ENCODE measurements at regions not wholly inside any gene's neighbourhood (a gene's known extent, or its start where the extent isn't known, plus 50 kb on each side); places are given as distances from the start of the nearest gene placed in this dataset.
"Not testable (repeated sequence)": the region's sequence is repeated elsewhere in the genome, so short reads cannot be mapped to it uniquely, and the experiment has no call there.

GRCh38 chr4:66574145-66574978, 904.1 kb upstream of the EPHA5 start:
- no peaks in the 10 kb centered on the region for H3K9me3 ChIP-seq (ENCODE audit: control insufficient read depth, low read length, poor library complexity, severe bottlenecking)
- Mint-ChIP-seq H3K27me3 (no peaks in the 10 kb centered on the region), H3K27ac (no peak overlapping the region), H3K4me1 (no peaks in the 10 kb centered on the region), H3K36me3 (ENCODE audit: low read depth) (no peaks in the 10 kb centered on the region), H3K4me3 (no peak overlapping the region)
- DNase-seq (no peak), ATAC-seq (no peak)

- no peaks in the 10 kb centered on the region for H3K27me3 Mint-ChIP-seq
- no peak overlapping the region for H3K4me3 Mint-ChIP-seq
- DNase-seq, result no peak
- no peak overlapping the region for H3K27ac Mint-ChIP-seq
- no peaks in the 10 kb centered on the region for H3K4me1 Mint-ChIP-seq
- H3K36me3 Mint-ChIP-seq (ENCODE audit: low read depth), result no peaks in the 10 kb centered on the region
- ATAC-seq, result no peak
- H3K9me3 ChIP-seq (ENCODE audit: control insufficient read depth, low read length, poor library complexity, severe bottlenecking), result no peaks in the 10 kb centered on the region
These were observed 902.7 kb upstream of the EPHA5 start for GRCh38 chr4:66572949-66573348.

- no peaks in the 10 kb centered on the region for H3K27me3 Mint-ChIP-seq
- H3K27ac Mint-ChIP-seq, result no peak overlapping the region
- no peaks in the 10 kb centered on the region for H3K36me3 Mint-ChIP-seq (ENCODE audit: low read depth)
- DNase-seq, result no peak
- no peaks in the 10 kb centered on the region for H3K9me3 ChIP-seq (ENCODE audit: control insufficient read depth, low read length, poor library complexity, severe bottlenecking)
- no peak for ATAC-seq
- H3K4me1 Mint-ChIP-seq, result no peaks in the 10 kb centered on the region
- no peak overlapping the region for H3K4me3 Mint-ChIP-seq
These were observed 900.9 kb upstream of the EPHA5 start for GRCh38 chr4:66571145-66571695.

- Mint-ChIP-seq H3K36me3 (ENCODE audit: low read depth) (no peaks in the 10 kb centered on the region), H3K4me3 (no peak overlapping the region), H3K27ac (no peak overlapping the region), H3K27me3 (no peaks in the 10 kb centered on the region), H3K4me1 (no peaks in the 10 kb centered on the region)
- H3K9me3 ChIP-seq (ENCODE audit: control insufficient read depth, low read length, poor library complexity, severe bottlenecking), result no peaks in the 10 kb centered on the region
- no peak for DNase-seq
- ATAC-seq, result no peak
These were observed 898.9 kb upstream of the EPHA5 start for GRCh38 chr4:66569228-66569627.

- H3K27ac Mint-ChIP-seq, result no peak overlapping the region
- H3K4me3 Mint-ChIP-seq, result no peak overlapping the region
- no peaks in the 10 kb centered on the region for H3K36me3 Mint-ChIP-seq (ENCODE audit: low read depth)
- H3K4me1 Mint-ChIP-seq, result no peaks in the 10 kb centered on the region
- DNase-seq (no peak), ATAC-seq (no peak)
- H3K9me3 ChIP-seq (ENCODE audit: control insufficient read depth, low read length, poor library complexity, severe bottlenecking), result no peaks in the 10 kb centered on the region
- H3K27me3 Mint-ChIP-seq, result no peaks in the 10 kb centered on the region
These were observed 898.1 kb upstream of the EPHA5 start for GRCh38 chr4:66568431-66568830.

- H3K9me3 ChIP-seq (ENCODE audit: control insufficient read depth, low read length, poor library complexity, severe bottlenecking), result no peaks in the 10 kb centered on the region
- H3K4me1 Mint-ChIP-seq, result no peaks in the 10 kb centered on the region
- H3K27me3 Mint-ChIP-seq, result no peaks in the 10 kb centered on the region
- no peaks in the 10 kb centered on the region for H3K36me3 Mint-ChIP-seq (ENCODE audit: low read depth)
- H3K27ac Mint-ChIP-seq, result no peak overlapping the region
- ATAC-seq (no peak), DNase-seq (no peak)
- H3K4me3 Mint-ChIP-seq, result no peak overlapping the region
These were observed 897.7 kb upstream of the EPHA5 start for GRCh38 chr4:66568001-66568400.

GRCh38 chr4:66567551-66567950, 897.3 kb upstream of the EPHA5 start:
- no peaks in the 10 kb centered on the region for H3K9me3 ChIP-seq (ENCODE audit: control insufficient read depth, low read length, poor library complexity, severe bottlenecking)
- DNase-seq (no peak), ATAC-seq (no peak)
- no peak overlapping the region for H3K4me3 Mint-ChIP-seq
- H3K27ac Mint-ChIP-seq, result no peak overlapping the region
- H3K27me3 Mint-ChIP-seq, result no peaks in the 10 kb centered on the region
- no peaks in the 10 kb centered on the region for H3K4me1 Mint-ChIP-seq
- H3K36me3 Mint-ChIP-seq (ENCODE audit: low read depth), result no peaks in the 10 kb centered on the region

GRCh38 chr4:66565801-66566200, 895.5 kb upstream of the EPHA5 start:
- H3K27me3 Mint-ChIP-seq, result no peaks in the 10 kb centered on the region
- no peak overlapping the region for H3K27ac Mint-ChIP-seq
- no peak overlapping the region for H3K4me3 Mint-ChIP-seq
- H3K9me3 ChIP-seq (ENCODE audit: control insufficient read depth, low read length, poor library complexity, severe bottlenecking), result no peaks in the 10 kb centered on the region
- no peaks in the 10 kb centered on the region for H3K4me1 Mint-ChIP-seq
- H3K36me3 Mint-ChIP-seq (ENCODE audit: low read depth), result no peaks in the 10 kb centered on the region
- no peak for DNase-seq
- no peak for ATAC-seq

GRCh38 chr4:66564901-66565651, 894.8 kb upstream of the EPHA5 start:
- Mint-ChIP-seq H3K36me3 (ENCODE audit: low read depth) (no peaks in the 10 kb centered on the region), H3K4me3 (no peak overlapping the region), H3K4me1 (no peaks in the 10 kb centered on the region), H3K27ac (no peak overlapping the region), H3K27me3 (no peaks in the 10 kb centered on the region)
- DNase-seq (no peak), ATAC-seq (no peak)
- H3K9me3 ChIP-seq (ENCODE audit: control insufficient read depth, low read length, poor library complexity, severe bottlenecking), result no peaks in the 10 kb centered on the region

GRCh38 chr4:66562276-66562806, 892.1 kb upstream of the EPHA5 start:
- H3K9me3 ChIP-seq (ENCODE audit: control insufficient read depth, low read length, poor library complexity, severe bottlenecking), result no peaks in the 10 kb centered on the region
- Mint-ChIP-seq H3K27me3 (no peaks in the 10 kb centered on the region), H3K4me3 (no peak overlapping the region), H3K36me3 (ENCODE audit: low read depth) (no peaks in the 10 kb centered on the region), H3K27ac (no peak overlapping the region), H3K4me1 (no peaks in the 10 kb centered on the region)
- DNase-seq (no peak), ATAC-seq (no peak)

GRCh38 chr4:66561465-66562053, 891.3 kb upstream of the EPHA5 start:
- not testable (repeated sequence) for DNase-seq; H3K4me1 Mint-ChIP-seq; ATAC-seq; H3K4me3 Mint-ChIP-seq; H3K27ac Mint-ChIP-seq; H3K36me3 Mint-ChIP-seq (ENCODE audit: low read depth); H3K9me3 ChIP-seq (ENCODE audit: control insufficient read depth, low read length, poor library complexity, severe bottlenecking); H3K27me3 Mint-ChIP-seq

- ATAC-seq (no peak), DNase-seq (no peak)
- Mint-ChIP-seq H3K27ac (no peak overlapping the region), H3K4me3 (no peak overlapping the region), H3K27me3 (no peaks in the 10 kb centered on the region), H3K4me1 (no peaks in the 10 kb centered on the region), H3K36me3 (ENCODE audit: low read depth) (no peaks in the 10 kb centered on the region)
- H3K9me3 ChIP-seq (ENCODE audit: control insufficient read depth, low read length, poor library complexity, severe bottlenecking), result no peaks in the 10 kb centered on the region
These were observed 888.4 kb upstream of the EPHA5 start for GRCh38 chr4:66558651-66559050.

- Mint-ChIP-seq H3K27ac (no peak overlapping the region), H3K4me1 (no peaks in the 10 kb centered on the region), H3K4me3 (no peak overlapping the region), H3K27me3 (no peaks in the 10 kb centered on the region), H3K36me3 (ENCODE audit: low read depth) (no peaks in the 10 kb centered on the region)
- DNase-seq (no peak), ATAC-seq (no peak)
- no peaks in the 10 kb centered on the region for H3K9me3 ChIP-seq (ENCODE audit: control insufficient read depth, low read length, poor library complexity, severe bottlenecking)
These were observed 886.5 kb upstream of the EPHA5 start for GRCh38 chr4:66556651-66557278.
